KOPT-K1 (cell line): ENCODE measurements at regions not wholly inside any gene's neighbourhood (a gene's known extent, or its start where the extent isn't known, plus 50 kb on each side); places are given as distances from the start of the nearest gene placed in this dataset.

Experiments used
- H3K27ac ChIP-seq: fragments of 200-600 bp; sonication (generic); 2 replicates; pipeline ENCODE4 v1.5.1; 2016; ENCODE audit warnings: antibody characterized with exemption, mild to moderate bottlenecking, low read depth, low read length; ENCODE audit not compliant: poor library complexity, severe bottlenecking
- H3K36me3 ChIP-seq: fragments of 200-600 bp; sonication (generic); 2 replicates; pipeline ENCODE4 v1.5.1; 2017; ENCODE audit warnings: antibody characterized with exemption, mild to moderate bottlenecking, low read length, moderate library complexity; ENCODE audit not compliant: insufficient read depth
- H3K9me3 ChIP-seq: fragments of 200-600 bp; sonication (generic); 2 replicates; pipeline ENCODE4 v1.5.1; 2017; ENCODE audit warnings: antibody characterized with exemption, low read length, mild to moderate bottlenecking; ENCODE audit not compliant: insufficient read depth, poor library complexity, severe bottlenecking

- no peaks in the 10 kb centered on the region for H3K36me3 ChIP-seq
- H3K27ac ChIP-seq: no peak overlapping the region
- H3K9me3 ChIP-seq: no peaks in the 10 kb centered on the region
These were observed 791.2 kb upstream of the FAT3 start for GRCh38 chr11:91433284-91434010.

- Histone ChIP-seq H3K9me3 (no peaks in the 10 kb centered on the region), H3K36me3 (no peaks in the 10 kb centered on the region), H3K27ac (no peak overlapping the region)
These were observed 803.0 kb upstream of the FAT3 start for GRCh38 chr11:91421641-91422040.

GRCh38 chr11:91407842-91408241, 816.8 kb upstream of the FAT3 start:
- H3K9me3 ChIP-seq: no peaks in the 10 kb centered on the region
- no peak overlapping the region for H3K27ac ChIP-seq
- no peaks in the 10 kb centered on the region for H3K36me3 ChIP-seq

GRCh38 chr11:91406009-91406408, 818.6 kb upstream of the FAT3 start:
- Histone ChIP-seq H3K36me3 (no peaks in the 10 kb centered on the region), H3K27ac (no peak overlapping the region), H3K9me3 (no peaks in the 10 kb centered on the region)

- Histone ChIP-seq H3K27ac (no peak overlapping the region), H3K36me3 (no peaks in the 10 kb centered on the region), H3K9me3 (no peaks in the 10 kb centered on the region)
These were observed 820.3 kb upstream of the FAT3 start for GRCh38 chr11:91404344-91404743.

- H3K36me3 ChIP-seq: no peaks in the 10 kb centered on the region
- no peaks in the 10 kb centered on the region for H3K9me3 ChIP-seq
- no peak overlapping the region for H3K27ac ChIP-seq
These were observed 827.5 kb upstream of the FAT3 start for GRCh38 chr11:91397134-91397468.

GRCh38 chr11:91396236-91397133, 828.1 kb upstream of the FAT3 start:
- no peak overlapping the region for H3K27ac ChIP-seq
- no peaks in the 10 kb centered on the region for H3K36me3 ChIP-seq
- H3K9me3 ChIP-seq: no peaks in the 10 kb centered on the region

GRCh38 chr11:91394727-91395414, 829.7 kb upstream of the FAT3 start:
- Histone ChIP-seq H3K27ac (no peak overlapping the region), H3K9me3 (no peaks in the 10 kb centered on the region), H3K36me3 (no peaks in the 10 kb centered on the region)

GRCh38 chr11:91394073-91394726, 830.4 kb upstream of the FAT3 start:
- Histone ChIP-seq H3K36me3 (no peaks in the 10 kb centered on the region), H3K27ac (no peak overlapping the region), H3K9me3 (no peaks in the 10 kb centered on the region)

- Histone ChIP-seq H3K36me3 (no peaks in the 10 kb centered on the region), H3K9me3 (no peaks in the 10 kb centered on the region), H3K27ac (no peak overlapping the region)
These were observed 841.7 kb upstream of the FAT3 start for GRCh38 chr11:91382946-91383345.

- no peak overlapping the region for H3K27ac ChIP-seq
- H3K36me3 ChIP-seq: no peaks in the 10 kb centered on the region
- H3K9me3 ChIP-seq: no peaks in the 10 kb centered on the region
These were observed 849.8 kb upstream of the FAT3 start for GRCh38 chr11:91374794-91375193.

- Histone ChIP-seq H3K9me3 (no peaks in the 10 kb centered on the region), H3K36me3 (no peaks in the 10 kb centered on the region), H3K27ac (no peak overlapping the region)
These were observed 851.1 kb upstream of the FAT3 start for GRCh38 chr11:91373497-91373896.

GRCh38 chr11:91366816-91367215, 857.8 kb upstream of the FAT3 start:
- no peaks in the 10 kb centered on the region for H3K9me3 ChIP-seq
- H3K27ac ChIP-seq: no peak overlapping the region
- H3K36me3 ChIP-seq: no peaks in the 10 kb centered on the region

- Histone ChIP-seq H3K27ac (no peak overlapping the region), H3K9me3 (no peaks in the 10 kb centered on the region), H3K36me3 (no peaks in the 10 kb centered on the region)
These were observed 858.5 kb upstream of the FAT3 start for GRCh38 chr11:91365986-91366585.

GRCh38 chr11:91350931-91351330, 873.7 kb upstream of the FAT3 start:
- no peaks in the 10 kb centered on the region for H3K36me3 ChIP-seq
- H3K27ac ChIP-seq: no peak overlapping the region
- no peaks in the 10 kb centered on the region for H3K9me3 ChIP-seq
